HT1080 (cell line): ENCODE measurements at regions not wholly inside any gene's neighbourhood (a gene's known extent, or its start where the extent isn't known, plus 50 kb on each side); places are given as distances from the start of the nearest gene placed in this dataset.

Experiments
- DNase-seq: peaks from one replicate; pipeline ENCODE4 v3.0.0-alpha.2; 2015; ENCODE audit warnings: low read depth

GRCh38 chr5:96072791-96073165 lies 111.1 kb upstream of the ELL2 start:
- DNase-seq = no peak

DNA sequence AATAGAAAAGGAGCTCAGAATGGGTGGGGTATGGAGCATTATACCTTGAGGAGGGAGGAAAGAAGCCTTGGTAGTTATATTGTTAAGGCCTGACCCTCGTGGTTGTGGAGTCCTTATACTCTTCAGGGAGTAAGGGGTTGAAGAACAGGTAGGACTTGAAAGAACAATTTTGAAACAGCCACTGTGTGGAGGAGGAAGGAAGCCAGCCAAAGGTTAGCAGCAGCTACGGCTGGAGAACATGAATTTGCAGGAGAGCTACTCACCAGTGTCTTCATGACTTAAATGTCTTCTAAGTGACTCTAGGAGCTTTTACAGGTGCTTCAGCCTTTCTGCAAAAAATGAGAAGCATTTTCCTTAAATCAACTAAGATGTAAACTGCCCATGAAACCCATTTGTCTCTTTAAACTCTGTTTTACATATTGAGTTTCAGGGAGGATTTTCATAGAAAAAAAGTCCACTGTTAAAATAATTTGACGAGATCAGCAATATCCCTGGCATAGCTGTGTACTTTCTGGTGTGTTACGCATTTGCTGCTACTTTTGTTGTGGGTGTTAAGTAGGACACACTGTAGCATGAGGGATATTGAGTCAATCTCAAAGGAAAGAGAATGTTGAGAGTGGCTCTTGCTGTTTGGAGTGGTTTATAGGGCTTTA lies 110.6 kb upstream of the ELL2 start:
- DNase-seq = no peak

- no peak for DNase-seq
Observed at GRCh38 chr5:96070622-96071225, 109.1 kb upstream of the ELL2 start.

DNA sequence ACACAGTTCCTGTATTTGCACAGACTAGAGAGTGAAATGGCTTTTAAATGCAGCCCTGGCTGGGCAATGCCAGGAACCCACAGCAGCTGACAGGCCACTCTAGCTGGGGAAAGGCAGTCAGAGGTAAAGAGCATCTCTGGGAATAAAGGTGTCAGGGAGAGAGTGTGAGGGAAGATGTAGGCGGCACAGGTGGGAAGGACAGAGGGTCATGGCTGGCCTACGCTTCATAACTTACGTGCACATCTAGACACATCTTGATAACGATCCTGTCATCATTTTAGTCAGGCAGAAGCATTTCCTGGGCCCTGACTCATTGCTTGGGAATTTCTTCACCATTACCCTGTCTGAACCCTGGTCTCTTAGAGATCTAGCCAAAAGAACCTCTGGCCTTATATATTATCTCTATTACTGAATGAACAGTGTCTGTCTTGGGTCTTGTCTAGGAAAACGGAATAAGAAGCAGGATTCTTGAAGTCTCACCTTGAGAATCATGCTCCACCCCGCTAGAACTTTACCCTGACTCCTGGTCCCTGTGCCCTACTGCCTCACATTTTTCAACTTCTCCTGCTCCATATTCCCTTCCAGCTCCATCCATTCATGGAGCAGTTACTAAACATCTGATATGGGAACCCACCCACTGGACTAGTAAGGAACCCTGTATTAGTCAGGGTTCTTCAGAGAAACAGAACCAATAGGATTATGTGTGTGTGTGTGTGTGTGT lies 106.4 kb upstream of the ELL2 start:
- peak; percentile 98 for DNase-seq

GRCh38 chr5:96067251-96067650 lies 105.6 kb upstream of the ELL2 start:
- DNase-seq = no peak

GRCh38 chr5:96066386-96066719 lies 104.7 kb upstream of the ELL2 start:
- peak; percentile 24 for DNase-seq

- no peak for DNase-seq
Observed at GRCh38 chr5:96065685-96066385, 104.2 kb upstream of the ELL2 start.

- no peak for DNase-seq
Observed at GRCh38 chr5:96064877-96065276, 103.2 kb upstream of the ELL2 start.

DNA sequence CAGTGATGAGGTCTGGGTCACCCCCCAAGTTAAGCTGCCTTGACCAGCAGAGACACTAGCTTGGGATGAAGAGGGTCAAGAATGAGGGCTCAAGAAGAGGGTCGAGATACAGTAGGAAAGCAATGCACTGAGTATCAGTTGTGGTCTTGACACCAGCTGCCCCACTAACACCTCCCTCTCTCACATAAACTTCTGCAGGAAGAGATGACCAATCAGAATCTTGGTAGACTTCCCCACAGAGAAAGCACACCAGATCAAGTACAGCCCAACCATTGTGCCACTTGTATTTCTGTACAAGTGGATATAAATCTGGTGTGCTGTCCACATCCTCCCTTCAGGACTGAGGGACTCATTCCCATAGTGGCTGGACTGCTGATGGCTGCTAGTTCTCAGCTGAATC lies 101.2 kb upstream of the ELL2 start:
- DNase-seq = no peak

GRCh38 chr5:96058084-96058483 lies 96.4 kb upstream of the ELL2 start:
- no peak for DNase-seq

GRCh38 chr5:96054311-96055030 lies 92.8 kb upstream of the ELL2 start:
- no peak for DNase-seq

DNA sequence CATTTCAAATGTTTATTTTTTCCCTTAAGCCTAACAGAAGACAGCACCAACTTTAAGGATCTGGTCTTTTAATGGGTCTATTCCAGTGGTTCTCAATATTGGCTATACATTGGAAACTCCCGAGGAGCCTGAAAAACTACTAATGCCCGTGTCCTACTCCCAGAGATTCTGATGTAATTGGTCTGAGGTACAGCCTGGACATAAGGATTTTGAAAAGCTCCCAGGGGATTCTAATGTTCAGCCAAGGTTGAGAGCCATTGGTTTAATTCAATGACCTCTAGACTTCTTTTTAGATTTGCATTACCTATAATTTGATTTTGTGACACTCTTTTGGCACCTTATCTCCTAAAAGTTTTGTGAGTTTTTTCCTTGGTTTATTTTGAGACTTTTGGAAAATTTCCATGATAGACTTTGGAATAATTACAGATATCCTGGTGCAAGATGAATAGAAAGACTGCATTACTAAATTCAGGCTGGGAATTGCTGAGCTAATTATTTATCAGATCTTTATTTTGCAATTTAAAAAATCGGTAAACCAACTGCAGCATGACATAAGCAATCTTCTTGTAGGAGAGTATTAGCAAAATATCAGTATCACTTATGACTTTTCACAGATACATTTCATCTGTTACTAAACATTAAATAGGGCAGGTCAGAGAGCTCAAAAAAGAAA lies 91.5 kb upstream of the ELL2 start:
- DNase-seq = no peak

GRCh38 chr5:96052374-96052773 lies 90.7 kb upstream of the ELL2 start:
- DNase-seq = no peak

DNA sequence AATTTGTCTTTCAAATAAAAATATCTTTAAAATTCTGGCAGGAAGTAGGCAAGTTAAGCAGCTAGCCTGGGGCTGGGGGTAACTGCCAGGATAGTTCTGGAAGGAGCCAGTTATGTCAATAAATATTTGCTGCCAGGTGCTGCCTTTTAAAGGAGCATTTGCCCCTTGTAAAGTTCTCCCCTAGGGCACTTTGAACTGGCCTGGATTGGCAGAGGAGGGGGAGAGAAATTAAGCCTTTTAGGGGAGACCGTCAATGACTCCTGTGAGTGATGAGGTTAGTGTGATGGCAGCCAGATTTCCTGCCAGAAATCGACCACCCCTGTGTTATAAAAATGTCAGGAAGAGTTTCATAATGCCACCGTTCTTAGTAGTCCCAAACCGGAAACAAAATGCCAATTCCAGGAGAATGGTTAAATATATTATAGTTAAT lies 89.8 kb upstream of the ELL2 start:
- no peak for DNase-seq

- no peak for DNase-seq
Observed at GRCh38 chr5:96050273-96050880, 88.7 kb upstream of the ELL2 start.

DNA sequence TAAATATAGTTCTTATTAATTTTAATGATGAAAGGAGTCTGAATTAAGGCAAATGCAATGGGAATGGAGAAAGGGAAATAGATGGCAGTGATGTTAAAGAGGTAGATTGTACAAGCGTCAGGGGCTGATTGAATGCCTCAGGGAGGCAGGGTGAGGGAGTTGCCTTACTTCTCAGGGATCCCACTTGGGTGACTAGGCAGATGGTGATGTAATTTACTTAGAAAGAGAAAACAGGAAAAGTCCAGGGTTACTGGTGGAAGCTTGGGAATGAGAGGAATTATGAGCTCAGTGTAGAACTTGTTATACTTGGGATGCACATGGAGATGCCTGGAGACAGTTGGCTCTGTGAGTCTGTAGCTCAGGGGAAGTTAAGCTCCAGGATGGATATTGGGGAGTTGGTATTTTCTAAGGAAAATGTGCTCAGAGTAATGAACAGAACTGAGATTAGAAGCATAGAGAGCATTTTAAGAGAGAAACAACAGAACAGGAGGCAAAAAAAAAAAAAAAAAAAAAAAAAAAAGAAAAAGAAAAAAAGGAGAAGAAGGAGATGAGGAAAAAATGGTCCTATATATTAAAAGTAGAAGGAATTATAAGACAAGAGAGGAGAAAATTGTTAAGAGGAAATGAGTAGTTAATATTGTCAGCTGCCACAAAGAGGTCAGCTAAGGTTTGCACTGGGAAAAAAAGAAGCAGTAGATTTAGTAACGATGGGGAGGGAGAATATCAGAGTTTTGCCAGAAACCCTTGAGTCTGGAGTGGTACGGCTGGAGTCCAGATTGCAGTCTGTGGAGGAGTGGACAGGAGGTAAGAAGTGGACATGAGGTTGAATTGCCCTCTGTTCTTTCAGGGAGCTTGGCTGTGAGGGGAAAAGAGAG lies 88.0 kb upstream of the ELL2 start:
- peak; percentile 84 for DNase-seq

GRCh38 chr5:96048763-96049162 lies 87.1 kb upstream of the ELL2 start:
- no peak for DNase-seq

DNA sequence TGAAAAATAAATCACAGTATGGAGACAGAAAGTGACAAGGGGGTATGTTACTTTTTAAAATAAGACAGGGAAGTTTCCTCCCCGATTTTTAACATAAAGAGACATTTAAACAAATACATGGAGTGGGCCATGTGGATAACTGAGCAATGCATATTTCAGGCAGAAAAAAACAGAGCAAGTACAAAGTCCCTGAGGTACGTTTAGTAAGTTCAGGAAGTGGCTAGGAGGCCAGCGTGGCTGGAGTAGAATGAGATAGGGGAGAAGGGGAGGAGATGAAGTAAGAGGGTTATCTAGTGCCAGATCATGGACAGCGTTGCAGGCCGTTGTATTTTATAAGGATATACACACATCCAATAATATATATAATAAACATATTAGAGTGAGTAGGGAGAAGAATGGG lies 84.2 kb upstream of the ELL2 start:
- DNase-seq = no peak

- DNase-seq = no peak
Observed at GRCh38 chr5:96043446-96043845, 81.8 kb upstream of the ELL2 start.

- peak; percentile 15 for DNase-seq
Observed at GRCh38 chr5:96037128-96037527, 75.5 kb upstream of the ELL2 start.
